ENCODE measurements at regions not wholly inside any gene's neighbourhood (a gene's known extent, or its start where the extent isn't known, plus 50 kb on each side); places are given as distances from the start of the nearest gene placed in this dataset.

- no CpG with 5 or more reads among the region's 3 CpGs for WGBS
- Histone ChIP-seq H3K23ac (ENCODE audit: low read length in 2 of 2) (no peak overlapping the region), H3K9me3 (ENCODE audit: control insufficient read depth, low read length) (no peaks in the 10 kb centered on the region), H2BK15ac (ENCODE audit: low read depth, poor library complexity, severe bottlenecking) (no peak overlapping the region), H2BK12ac (ENCODE audit: low read length in 2 of 2) (no peak overlapping the region), H3K4me3 (ENCODE audit: insufficient read depth in 1 of 2, low read depth in 1 of 2, low read length in 2 of 2) (no peak overlapping the region), H3K27ac (ENCODE audit: low read length, poor library complexity, severe bottlenecking) (peak overlapping the region; percentile 21), H3K9ac (ENCODE audit: low read length) (no peak overlapping the region), H2BK5ac (ENCODE audit: low read depth, low read length, poor library complexity, severe bottlenecking) (no peak overlapping the region), H3K4me2 (ENCODE audit: low read length, poor library complexity, severe bottlenecking) (no peak overlapping the region), H4K91ac (ENCODE audit: low read length) (no peak overlapping the region), H3K27me3 (ENCODE audit: control insufficient read depth in 1 of 2, insufficient read depth in 1 of 2, low read length in 2 of 2) (no peaks in the 10 kb centered on the region), H2BK120ac (ENCODE audit: low read depth, low read length) (no peak overlapping the region), H3K4ac (ENCODE audit: low read depth in 1 of 2, low read length in 2 of 2) (no peak overlapping the region), H3K18ac (ENCODE audit: low read depth in 1 of 2, low read length in 2 of 2) (no peak overlapping the region), H4K8ac (ENCODE audit: low read length) (no peak overlapping the region), H3K36me3 (ENCODE audit: control insufficient read depth in 1 of 2, insufficient read depth in 2 of 2, low read depth in 1 of 2, low read length in 2 of 2) (no peaks in the 10 kb centered on the region), H2AFZ (ENCODE audit: low read depth, low read length) (no peak overlapping the region), H2AK5ac (ENCODE audit: low read length, severe bottlenecking) (peak overlapping the region; percentile 6), H3K14ac (ENCODE audit: low read length in 2 of 2) (no peak overlapping the region), H3K4me1 (ENCODE audit: control insufficient read depth, insufficient read depth, low read depth, low read length) (peaks cover 7% of the 10 kb centered on the region), H3K79me1 (replicated peaks; ENCODE audit: low read length, poor library complexity, severe bottlenecking) (no peaks in the 10 kb centered on the region)
- no peak for DNase-seq
Observed at GRCh38 chr6:134455319-134455718, 137.4 kb upstream of the SGK1 start.

- Histone ChIP-seq H3K9me3 (ENCODE audit: control insufficient read depth, low read length) (no peaks in the 10 kb centered on the region), H4K8ac (ENCODE audit: low read length) (no peak overlapping the region), H3K9ac (ENCODE audit: low read length) (no peak overlapping the region), H3K79me1 (replicated peaks; ENCODE audit: low read length, poor library complexity, severe bottlenecking) (no peaks in the 10 kb centered on the region), H3K23ac (ENCODE audit: low read length in 2 of 2) (no peak overlapping the region), H3K27me3 (ENCODE audit: control insufficient read depth in 1 of 2, insufficient read depth in 1 of 2, low read length in 2 of 2) (no peaks in the 10 kb centered on the region), H2AFZ (ENCODE audit: low read depth, low read length) (no peak overlapping the region), H2BK15ac (ENCODE audit: low read depth, poor library complexity, severe bottlenecking) (no peak overlapping the region), H2BK120ac (ENCODE audit: low read depth, low read length) (no peak overlapping the region), H3K4me3 (ENCODE audit: insufficient read depth in 1 of 2, low read depth in 1 of 2, low read length in 2 of 2) (no peak overlapping the region), H3K4me2 (ENCODE audit: low read length, poor library complexity, severe bottlenecking) (no peak overlapping the region), H2BK12ac (ENCODE audit: low read length in 2 of 2) (no peak overlapping the region), H3K18ac (ENCODE audit: low read depth in 1 of 2, low read length in 2 of 2) (no peak overlapping the region), H2AK5ac (ENCODE audit: low read length, severe bottlenecking) (no peak overlapping the region), H3K14ac (ENCODE audit: low read length in 2 of 2) (no peak overlapping the region), H3K4me1 (ENCODE audit: control insufficient read depth, insufficient read depth, low read depth, low read length) (peaks cover 7% of the 10 kb centered on the region), H3K27ac (ENCODE audit: low read length, poor library complexity, severe bottlenecking) (peak overlapping the region; percentile 73), H3K36me3 (ENCODE audit: control insufficient read depth in 1 of 2, insufficient read depth in 2 of 2, low read depth in 1 of 2, low read length in 2 of 2) (no peaks in the 10 kb centered on the region), H2BK5ac (ENCODE audit: low read depth, low read length, poor library complexity, severe bottlenecking) (no peak overlapping the region), H4K91ac (ENCODE audit: low read length) (no peak overlapping the region), H3K4ac (ENCODE audit: low read depth in 1 of 2, low read length in 2 of 2) (no peak overlapping the region)
- WGBS = 78% methylated on average over 1 of the region's 2 CpGs
- no peak for DNase-seq
Observed at GRCh38 chr6:134454794-134455193, 136.9 kb upstream of the SGK1 start.

- Histone ChIP-seq H2AK5ac (ENCODE audit: low read length, severe bottlenecking) (peak overlapping the region; percentile 96), H2AFZ (ENCODE audit: low read depth, low read length) (no peak overlapping the region), H3K4me2 (ENCODE audit: low read length, poor library complexity, severe bottlenecking) (no peak overlapping the region), H3K4me3 (ENCODE audit: insufficient read depth in 1 of 2, low read depth in 1 of 2, low read length in 2 of 2) (no peak overlapping the region), H3K27me3 (ENCODE audit: control insufficient read depth in 1 of 2, insufficient read depth in 1 of 2, low read length in 2 of 2) (no peaks in the 10 kb centered on the region), H2BK15ac (ENCODE audit: low read depth, poor library complexity, severe bottlenecking) (no peak overlapping the region), H3K79me1 (replicated peaks; ENCODE audit: low read length, poor library complexity, severe bottlenecking) (no peaks in the 10 kb centered on the region), H3K36me3 (ENCODE audit: control insufficient read depth in 1 of 2, insufficient read depth in 2 of 2, low read depth in 1 of 2, low read length in 2 of 2) (no peaks in the 10 kb centered on the region), H2BK5ac (ENCODE audit: low read depth, low read length, poor library complexity, severe bottlenecking) (peak overlapping the region; percentile 24), H3K4ac (ENCODE audit: low read depth in 1 of 2, low read length in 2 of 2) (no peak overlapping the region), H2BK120ac (ENCODE audit: low read depth, low read length) (no peak overlapping the region), H4K91ac (ENCODE audit: low read length) (no peak overlapping the region), H3K18ac (ENCODE audit: low read depth in 1 of 2, low read length in 2 of 2) (no peak overlapping the region), H3K23ac (ENCODE audit: low read length in 2 of 2) (no peak overlapping the region), H4K8ac (ENCODE audit: low read length) (no peak overlapping the region), H3K4me1 (ENCODE audit: control insufficient read depth, insufficient read depth, low read depth, low read length) (peaks cover 7% of the 10 kb centered on the region), H3K27ac (ENCODE audit: low read length, poor library complexity, severe bottlenecking) (peak overlapping the region; percentile 73), H3K14ac (ENCODE audit: low read length in 2 of 2) (no peak overlapping the region), H2BK12ac (ENCODE audit: low read length in 2 of 2) (no peak overlapping the region), H3K9me3 (ENCODE audit: control insufficient read depth, low read length) (no peaks in the 10 kb centered on the region), H3K9ac (ENCODE audit: low read length) (no peak overlapping the region)
- WGBS = 73% methylated on average over 4 of the region's 5 CpGs
- DNase-seq = no peak
Observed at GRCh38 chr6:134453792-134454510, 136.0 kb upstream of the SGK1 start.

- no peak for DNase-seq
- Histone ChIP-seq H3K36me3 (ENCODE audit: control insufficient read depth in 1 of 2, insufficient read depth in 2 of 2, low read depth in 1 of 2, low read length in 2 of 2) (no peaks in the 10 kb centered on the region), H2BK120ac (ENCODE audit: low read depth, low read length) (no peak overlapping the region), H3K79me1 (replicated peaks; ENCODE audit: low read length, poor library complexity, severe bottlenecking) (no peaks in the 10 kb centered on the region), H2AFZ (ENCODE audit: low read depth, low read length) (no peak overlapping the region), H4K91ac (ENCODE audit: low read length) (no peak overlapping the region), H3K4me1 (ENCODE audit: control insufficient read depth, insufficient read depth, low read depth, low read length) (peaks cover 7% of the 10 kb centered on the region), H4K8ac (ENCODE audit: low read length) (no peak overlapping the region), H3K9ac (ENCODE audit: low read length) (no peak overlapping the region), H3K4me2 (ENCODE audit: low read length, poor library complexity, severe bottlenecking) (no peak overlapping the region), H2BK15ac (ENCODE audit: low read depth, poor library complexity, severe bottlenecking) (no peak overlapping the region), H3K4ac (ENCODE audit: low read depth in 1 of 2, low read length in 2 of 2) (no peak overlapping the region), H3K23ac (ENCODE audit: low read length in 2 of 2) (no peak overlapping the region), H3K27ac (ENCODE audit: low read length, poor library complexity, severe bottlenecking) (no peak overlapping the region), H3K4me3 (ENCODE audit: insufficient read depth in 1 of 2, low read depth in 1 of 2, low read length in 2 of 2) (no peak overlapping the region), H2BK12ac (ENCODE audit: low read length in 2 of 2) (no peak overlapping the region), H3K18ac (ENCODE audit: low read depth in 1 of 2, low read length in 2 of 2) (no peak overlapping the region), H3K9me3 (ENCODE audit: control insufficient read depth, low read length) (no peaks in the 10 kb centered on the region), H2AK5ac (ENCODE audit: low read length, severe bottlenecking) (no peak overlapping the region), H3K27me3 (ENCODE audit: control insufficient read depth in 1 of 2, insufficient read depth in 1 of 2, low read length in 2 of 2) (no peaks in the 10 kb centered on the region), H3K14ac (ENCODE audit: low read length in 2 of 2) (no peak overlapping the region), H2BK5ac (ENCODE audit: low read depth, low read length, poor library complexity, severe bottlenecking) (no peak overlapping the region)
- WGBS = 84% methylated on average over 3 of the region's 3 CpGs
Observed at GRCh38 chr6:134452906-134453305, 135.0 kb upstream of the SGK1 start.

All from mesenchymal stem cell (in vitro differentiated cells and primary cell).